HCT116 (cell line): ENCODE measurements at regions not wholly inside any gene's neighbourhood (a gene's known extent, or its start where the extent isn't known, plus 50 kb on each side); places are given as distances from the start of the nearest gene placed in this dataset.

Experiments used
- ATAC-seq: fragments of 200-7000 bp; cut with Tn5 transposase; 2 replicates; pipeline ENCODE4 v1.9.1; 2020; ENCODE audit warnings: mild to moderate bottlenecking, moderate library complexity
- BruUV-seq: library from RNA; stranded (reverse); fragments of 400-500 nt; replicated peaks from 2 replicates; lab custom pipeline; 2021; lab: Mats Ljungman, UMichigan
- CTCF ChIA-PET: fragments of 300-600 bp; sonication (Branson Sonifier 250); formaldehyde crosslinking; loops from one replicate; lab custom pipeline; 2021; ENCODE audit warnings: antibody characterized with exemption; lab: Charles Lee
- POLR2A ChIA-PET: fragments of 300-600, 350-600 bp; sonication (Branson Sonifier 250); formaldehyde crosslinking; loops from one replicate; lab custom pipeline; 2021; ENCODE audit warnings: antibody characterized with exemption; lab: Charles Lee
- RAD21 ChIA-PET, 2 experiments: fragments of 300-600 bp; sonication (Branson Sonifier 250); formaldehyde crosslinking; loops; one replicate each; lab custom pipeline; 2023; ENCODE audit warnings: low total read pairs in 2 of 2; ENCODE audit not compliant: uncharacterized antibody in 2 of 2, unreplicated experiment in 2 of 2, low non-redundant PET in 1 of 2; lab: Charles Lee
- DNase-seq: peaks from one replicate; pipeline ENCODE4 v3.0.0-alpha.2; 2010; ENCODE audit warnings: low read depth, low spot score
- H2AFZ ChIP-seq: fragments of 200-600 bp; shearing (Covaris generic), sonication (generic); 2 replicates; pipeline ENCODE4 v1.6.1; 2017; ENCODE audit warnings: low read depth, mixed run types, mixed read lengths, antibody characterized with exemption, low read length; ENCODE audit not compliant: poor library complexity, severe bottlenecking
- H3K27ac ChIP-seq: 2 replicates; pipeline ENCODE4 v1.5.1; 2012; ENCODE audit warnings: low read depth, low read length
- H3K27me3 ChIP-seq: fragments of 200-600 bp; sonication (generic); 2 replicates; pipeline ENCODE4 v1.6.1; 2016; ENCODE audit warnings: mixed run types, low read length, mixed read lengths; ENCODE audit not compliant: insufficient read depth
- H3K36me3 ChIP-seq, 2 experiments: fragments of 200-500 bp in 1 of 2; fragments of 200-600 bp in 1 of 2; sonication (Bioruptor generic) in 1 of 2; sonication (generic) in 1 of 2; 2 replicates each; pipeline versions ENCODE4 v1.5.1 to v1.6.1; 2014 to 2016; ENCODE audit warnings: low read length in 2 of 2, inconsistent platforms in 1 of 2, mixed read lengths in 1 of 2, mixed run types in 1 of 2; ENCODE audit not compliant: insufficient read depth in 2 of 2, control insufficient read depth in 1 of 2
- H3K4me1 ChIP-seq, 2 experiments: fragments of 200-600 bp in 1 of 2; sonication (generic) in 1 of 2; 2 replicates each; pipeline versions ENCODE4 v1.5.1 to v1.6.1; 2012 to 2017; ENCODE audit warnings: low read length in 2 of 2, inconsistent platforms in 1 of 2, mild to moderate bottlenecking in 1 of 2, mixed read lengths in 1 of 2, mixed run types in 1 of 2, moderate library complexity in 1 of 2; ENCODE audit not compliant: insufficient read depth in 2 of 2, control insufficient read depth in 1 of 2
- H3K4me2 ChIP-seq: fragments of 200-600 bp; sonication (generic); 2 replicates; pipeline ENCODE4 v1.6.1; 2017; ENCODE audit warnings: mixed run types, low read length, mixed read lengths
- H3K4me3 ChIP-seq, 2 experiments: fragments of 200-600 bp in 1 of 2; sonication (generic) in 1 of 2; replicated peaks in 1 of 2; 2 replicates each; pipeline ENCODE4 v1.5.1; 2011 to 2016; ENCODE audit warnings: low read length in 2 of 2, control low read depth in 1 of 2, low read depth in 1 of 2, mild to moderate bottlenecking in 1 of 2, mixed read lengths in 1 of 2, mixed run types in 1 of 2
- H3K79me2 ChIP-seq: fragments of 200-600 bp; sonication (generic); 2 replicates; pipeline ENCODE4 v1.6.1; 2017; ENCODE audit warnings: mild to moderate bottlenecking, mixed run types, low read length, moderate library complexity, mixed read lengths; ENCODE audit not compliant: insufficient read depth
- H3K9ac ChIP-seq: fragments of 200-600 bp; sonication (generic); 2 replicates; pipeline ENCODE4 v1.6.1; 2016; ENCODE audit warnings: low read length, mixed read lengths
- H3K9me2 ChIP-seq: fragments of 200-600 bp; sonication (generic), shearing (Covaris generic); 2 replicates; pipeline ENCODE4 v1.6.1; 2017; ENCODE audit warnings: mixed run types, mild to moderate bottlenecking, moderate library complexity; ENCODE audit not compliant: insufficient read depth
- H3K9me3 ChIP-seq, 2 experiments: fragments of 200-500 bp in 1 of 2; fragments of 200-600 bp in 1 of 2; sonication (Bioruptor generic) in 1 of 2; sonication (generic) in 1 of 2; 2 replicates each; pipeline ENCODE4 v1.6.1; 2014 to 2017; ENCODE audit warnings: low read length in 2 of 2, mixed read lengths in 2 of 2, inconsistent platforms in 1 of 2, low read depth in 1 of 2, mild to moderate bottlenecking in 1 of 2, mixed run types in 1 of 2, moderate library complexity in 1 of 2; ENCODE audit not compliant: control insufficient read depth in 1 of 2, insufficient read depth in 1 of 2
- H4K20me1 ChIP-seq: fragments of 200-600 bp; sonication (generic), shearing (Covaris generic); 2 replicates; pipeline ENCODE4 v1.6.1; 2017; ENCODE audit warnings: mixed run types, mild to moderate bottlenecking, moderate library complexity; ENCODE audit not compliant: insufficient read depth
- EGR1 ChIP-seq: IDR thresholded peaks from 2 replicates; pipeline ENCODE4 v1.6.1; 2012; ENCODE audit warnings: low read depth
- ELF1 ChIP-seq: IDR thresholded peaks from 2 replicates; pipeline ENCODE4 v1.6.1; 2012; ENCODE audit warnings: low read depth, borderline replicate concordance
- EZH2 ChIP-seq: fragments of 200-600 bp; sonication (generic); IDR thresholded peaks from 2 replicates; pipeline ENCODE4 v1.6.1; 2017; ENCODE audit warnings: antibody characterized with exemption, mixed run types
- EZH2phosphoT487 ChIP-seq: fragments of 200-600 bp; IDR thresholded peaks from 2 replicates; pipeline ENCODE4 v1.6.1; 2018; ENCODE audit warnings: antibody characterized with exemption, borderline replicate concordance
- JUND ChIP-seq: IDR thresholded peaks from 2 replicates; pipeline ENCODE4 v1.6.1; 2012
- POLR2A ChIP-seq: IDR thresholded peaks from 2 replicates; pipeline ENCODE4 v1.7.0; 2011; ENCODE audit warnings: borderline replicate concordance; ENCODE audit not compliant: insufficient read depth, insufficient read length; ENCODE audit errors: extremely low read depth
- RAD21 ChIP-seq: IDR thresholded peaks from 2 replicates; pipeline ENCODE4 v1.6.1; 2012; ENCODE audit warnings: low read depth, mild to moderate bottlenecking
- REST ChIP-seq: IDR thresholded peaks from 2 replicates; pipeline ENCODE4 v1.6.1; 2012; ENCODE audit warnings: low read depth
- SIN3A ChIP-seq: IDR thresholded peaks from 2 replicates; pipeline ENCODE4 v1.6.1; 2012; ENCODE audit warnings: low read depth
- SP1 ChIP-seq: IDR thresholded peaks from 2 replicates; pipeline ENCODE4 v1.6.1; 2012; ENCODE audit warnings: low read depth
- TCF7L2 ChIP-seq: IDR thresholded peaks from 2 replicates; pipeline ENCODE4 v1.7.0; 2011; ENCODE audit warnings: borderline replicate concordance, inconsistent platforms; ENCODE audit not compliant: insufficient read depth, insufficient read length; ENCODE audit errors: extremely low read depth
- YY1 ChIP-seq: IDR thresholded peaks from 2 replicates; pipeline ENCODE4 v1.6.1; 2011; ENCODE audit warnings: low read length, low read depth, moderate library complexity, mild to moderate bottlenecking; ENCODE audit not compliant: insufficient replicate concordance; ENCODE audit errors: extremely low read depth
- intact Hi-C: fragments of 100-400 bp; cut with micrococcal nuclease; formaldehyde crosslinking; loops from 2 replicates; pipeline ENCODE4 v1.10.0; 2022
- TF ChIP-seq, protein P1 (sequence below), 3 experiments: fragments of 200-600 bp in 1 of 3; sonication (generic) in 1 of 3; IDR thresholded peaks in 2 of 3; conservative IDR thresholded peaks in 1 of 3; 2 replicates each; pipeline ENCODE4 v1.5.1; 2012 to 2017; ENCODE audit warnings: low read depth in 2 of 3, low read length in 2 of 3, antibody characterized with exemption in 1 of 3, borderline replicate concordance in 1 of 3, control low read depth in 1 of 3, mild to moderate bottlenecking in 1 of 3, mixed read lengths in 1 of 3, mixed run types in 1 of 3, moderate library complexity in 1 of 3; ENCODE audit not compliant: insufficient read depth in 1 of 3
- TF ChIP-seq, protein P2 (sequence below): IDR thresholded peaks from 2 replicates; pipeline ENCODE4 v1.6.1; 2012
- TF ChIP-seq, protein P3 (sequence below): IDR thresholded peaks from 2 replicates; pipeline ENCODE4 v1.6.1; 2012

DNA sequence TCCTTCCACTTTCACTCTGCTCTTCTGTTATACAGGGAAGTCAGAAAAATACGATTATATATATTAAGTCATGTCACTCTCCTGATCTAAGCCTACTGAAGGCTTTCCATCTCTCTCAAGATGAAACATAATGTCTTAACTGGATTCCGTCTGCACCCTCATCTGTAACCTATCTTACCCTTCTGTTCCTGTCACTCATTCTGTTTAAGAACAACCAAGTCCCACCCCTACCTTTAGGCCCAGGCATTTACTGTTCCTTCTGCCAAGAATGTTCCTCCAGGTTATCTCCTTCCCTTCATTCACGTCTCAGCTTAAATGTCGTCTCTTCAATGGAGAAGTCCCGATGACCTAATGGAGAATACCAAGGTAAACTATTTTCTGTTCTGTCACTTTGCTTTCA is 1802.4 kb downstream of the MRPL39 start:
- CTCF ChIA-PET: no interaction called here
- no peaks in the 10 kb centered on the region for H3K27me3 ChIP-seq
- DNase-seq (no peak), ATAC-seq (no peak)
- H3K9me3 ChIP-seq: peaks cover 5 to 12% of the 10 kb centered on the region in 2 experiments; a peak in 2 of 4 replicates
- no peaks in the 10 kb centered on the region for H4K20me1 ChIP-seq
- no peaks in the 10 kb centered on the region for H3K9me2 ChIP-seq
- RAD21 ChIA-PET: no interaction called here
- H3K4me3 ChIP-seq: no peak overlapping the region
- intact Hi-C loops: no loop called here
- no peaks in the 10 kb centered on the region for H3K79me2 ChIP-seq
- H3K27ac ChIP-seq: no peak overlapping the region
- TF ChIP-seq TCF7L2 (no peak), EZH2phosphoT487 (no peak), REST (no peak), EGR1 (no peak), SP1 (no peak), SIN3A (no peak), EZH2 (no peak), RAD21 (no peak), POLR2A (no peak), JUND (no peak), YY1 (no peak), ELF1 (no peak)
- TF ChIP-seq, protein P1, sequence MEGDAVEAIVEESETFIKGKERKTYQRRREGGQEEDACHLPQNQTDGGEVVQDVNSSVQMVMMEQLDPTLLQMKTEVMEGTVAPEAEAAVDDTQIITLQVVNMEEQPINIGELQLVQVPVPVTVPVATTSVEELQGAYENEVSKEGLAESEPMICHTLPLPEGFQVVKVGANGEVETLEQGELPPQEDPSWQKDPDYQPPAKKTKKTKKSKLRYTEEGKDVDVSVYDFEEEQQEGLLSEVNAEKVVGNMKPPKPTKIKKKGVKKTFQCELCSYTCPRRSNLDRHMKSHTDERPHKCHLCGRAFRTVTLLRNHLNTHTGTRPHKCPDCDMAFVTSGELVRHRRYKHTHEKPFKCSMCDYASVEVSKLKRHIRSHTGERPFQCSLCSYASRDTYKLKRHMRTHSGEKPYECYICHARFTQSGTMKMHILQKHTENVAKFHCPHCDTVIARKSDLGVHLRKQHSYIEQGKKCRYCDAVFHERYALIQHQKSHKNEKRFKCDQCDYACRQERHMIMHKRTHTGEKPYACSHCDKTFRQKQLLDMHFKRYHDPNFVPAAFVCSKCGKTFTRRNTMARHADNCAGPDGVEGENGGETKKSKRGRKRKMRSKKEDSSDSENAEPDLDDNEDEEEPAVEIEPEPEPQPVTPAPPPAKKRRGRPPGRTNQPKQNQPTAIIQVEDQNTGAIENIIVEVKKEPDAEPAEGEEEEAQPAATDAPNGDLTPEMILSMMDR (IDR thresholded peaks at IDR 0.05 in 2 of 3, conservative IDR thresholded peaks at IDR 0.05 in 1 of 3; ENCODE audit: borderline replicate concordance in 1 of 3, insufficient read depth in 1 of 3, low read depth in 2 of 3, low read length in 2 of 3): no peak
- TF ChIP-seq, protein P2, sequence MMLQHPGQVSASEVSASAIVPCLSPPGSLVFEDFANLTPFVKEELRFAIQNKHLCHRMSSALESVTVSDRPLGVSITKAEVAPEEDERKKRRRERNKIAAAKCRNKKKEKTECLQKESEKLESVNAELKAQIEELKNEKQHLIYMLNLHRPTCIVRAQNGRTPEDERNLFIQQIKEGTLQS: no peak
- TF ChIP-seq, protein P3, sequence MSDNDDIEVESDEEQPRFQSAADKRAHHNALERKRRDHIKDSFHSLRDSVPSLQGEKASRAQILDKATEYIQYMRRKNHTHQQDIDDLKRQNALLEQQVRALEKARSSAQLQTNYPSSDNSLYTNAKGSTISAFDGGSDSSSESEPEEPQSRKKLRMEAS: no peak
- H3K4me1 ChIP-seq: no peaks in the 10 kb centered on the region
- POLR2A ChIA-PET: no interaction called here
- no TSS peak for BruUV-seq
- no peak overlapping the region for H3K4me2 ChIP-seq
- H3K36me3 ChIP-seq: no peaks in the 10 kb centered on the region
- H2AFZ ChIP-seq: no peak overlapping the region
- no peak overlapping the region for H3K9ac ChIP-seq
